D721Med (cell line): ENCODE measurements at regions not wholly inside any gene's neighbourhood (a gene's known extent, or its start where the extent isn't known, plus 50 kb on each side); places are given as distances from the start of the nearest gene placed in this dataset.

ENCODE experiments used
- DNase-seq: peaks from one replicate; pipeline ENCODE4 v3.0.0; 2011; ENCODE audit warnings: low spot score; ENCODE audit not compliant: insufficient read length
- FAIRE-seq: peaks from 2 replicates; lab custom pipeline; 2011; peaks lifted over from hg19 to GRCh38; lab: Jason Lieb, UNC
- TF ChIP-seq, protein P1 (sequence below): IDR thresholded peaks from 2 replicates; pipeline ENCODE4 v1.5.1; 2012; ENCODE audit warnings: mild to moderate bottlenecking, control low read depth; ENCODE audit not compliant: insufficient read depth; ENCODE audit errors: missing control alignments

GRCh38 chr1:5798904-5799303, 193.3 kb downstream of the NPHP4 start:
- DNase-seq (no peak), FAIRE-seq (no peak)
- TF ChIP-seq, protein P1, sequence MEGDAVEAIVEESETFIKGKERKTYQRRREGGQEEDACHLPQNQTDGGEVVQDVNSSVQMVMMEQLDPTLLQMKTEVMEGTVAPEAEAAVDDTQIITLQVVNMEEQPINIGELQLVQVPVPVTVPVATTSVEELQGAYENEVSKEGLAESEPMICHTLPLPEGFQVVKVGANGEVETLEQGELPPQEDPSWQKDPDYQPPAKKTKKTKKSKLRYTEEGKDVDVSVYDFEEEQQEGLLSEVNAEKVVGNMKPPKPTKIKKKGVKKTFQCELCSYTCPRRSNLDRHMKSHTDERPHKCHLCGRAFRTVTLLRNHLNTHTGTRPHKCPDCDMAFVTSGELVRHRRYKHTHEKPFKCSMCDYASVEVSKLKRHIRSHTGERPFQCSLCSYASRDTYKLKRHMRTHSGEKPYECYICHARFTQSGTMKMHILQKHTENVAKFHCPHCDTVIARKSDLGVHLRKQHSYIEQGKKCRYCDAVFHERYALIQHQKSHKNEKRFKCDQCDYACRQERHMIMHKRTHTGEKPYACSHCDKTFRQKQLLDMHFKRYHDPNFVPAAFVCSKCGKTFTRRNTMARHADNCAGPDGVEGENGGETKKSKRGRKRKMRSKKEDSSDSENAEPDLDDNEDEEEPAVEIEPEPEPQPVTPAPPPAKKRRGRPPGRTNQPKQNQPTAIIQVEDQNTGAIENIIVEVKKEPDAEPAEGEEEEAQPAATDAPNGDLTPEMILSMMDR = no peak

GRCh38 chr1:5798151-5798730, 194.0 kb downstream of the NPHP4 start:
- TF ChIP-seq, protein P1 = no peak
- DNase-seq (no peak), FAIRE-seq (no peak)

DNA sequence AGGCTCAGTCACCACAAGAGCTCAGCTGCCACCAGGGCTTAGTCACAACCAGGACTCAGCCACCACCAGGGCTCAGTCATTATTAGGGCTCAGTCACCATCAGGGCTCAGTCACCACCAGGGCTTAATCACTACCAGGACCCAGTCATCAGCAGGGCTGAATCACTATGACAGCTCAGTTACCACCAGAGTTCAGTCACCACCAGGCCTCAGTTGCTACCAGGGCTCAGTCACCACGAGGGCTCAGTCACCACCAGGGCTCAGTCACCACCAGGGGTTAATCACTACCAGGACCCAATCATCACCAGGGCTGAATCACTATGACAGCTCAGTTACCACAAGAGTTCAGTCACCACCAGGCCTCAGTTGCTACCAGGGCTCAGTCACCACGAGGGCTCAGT, 196.2 kb downstream of the NPHP4 start:
- TF ChIP-seq, protein P1 = no peak
- FAIRE-seq (no peak), DNase-seq (no peak)

DNA sequence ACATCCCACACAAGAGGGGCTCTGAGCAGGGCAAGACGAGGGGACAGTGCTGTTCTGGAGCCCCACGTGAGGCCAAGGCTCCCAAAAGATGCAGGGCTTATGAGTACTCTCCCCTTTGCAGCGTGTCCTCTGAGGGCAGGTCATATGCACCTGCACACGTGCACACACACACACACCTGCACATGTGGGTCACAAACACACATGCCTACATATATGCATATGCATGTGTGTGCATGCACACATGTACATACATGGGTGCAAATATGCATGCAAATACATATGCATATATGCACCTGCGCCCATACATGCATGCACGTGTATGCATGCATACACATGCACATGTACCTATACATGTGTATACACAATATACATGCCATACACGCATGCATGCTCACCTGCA, 197.9 kb downstream of the NPHP4 start:
- no peak for FAIRE-seq
- no peak for DNase-seq
- TF ChIP-seq, protein P1 = no peak

DNA sequence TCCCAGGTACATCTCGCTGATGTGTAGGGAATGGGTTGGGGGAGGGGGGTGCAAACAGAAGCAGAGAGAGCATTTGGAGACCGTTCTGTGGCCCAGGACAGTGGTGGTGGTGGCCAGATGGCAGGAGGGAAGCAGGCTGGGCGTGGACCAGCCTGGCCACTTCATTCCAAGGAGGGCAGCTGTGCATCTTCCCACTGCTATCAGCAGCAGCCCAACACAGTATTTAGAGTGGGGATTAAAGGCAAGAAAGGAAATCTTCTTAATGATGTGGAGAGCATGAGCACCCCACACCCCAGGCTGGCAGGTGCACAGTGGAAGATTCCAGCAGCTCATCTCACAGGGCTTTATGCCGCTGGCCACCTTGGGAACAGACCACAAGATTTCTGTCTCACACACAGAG, 198.7 kb downstream of the NPHP4 start:
- FAIRE-seq = no peak
- DNase-seq = peak; percentile 44
- TF ChIP-seq, protein P1 = no peak

- TF ChIP-seq, protein P1 = no peak
- FAIRE-seq = no peak
Observed at GRCh38 chr1:5781079-5781478, 211.1 kb downstream of the NPHP4 start.

DNA sequence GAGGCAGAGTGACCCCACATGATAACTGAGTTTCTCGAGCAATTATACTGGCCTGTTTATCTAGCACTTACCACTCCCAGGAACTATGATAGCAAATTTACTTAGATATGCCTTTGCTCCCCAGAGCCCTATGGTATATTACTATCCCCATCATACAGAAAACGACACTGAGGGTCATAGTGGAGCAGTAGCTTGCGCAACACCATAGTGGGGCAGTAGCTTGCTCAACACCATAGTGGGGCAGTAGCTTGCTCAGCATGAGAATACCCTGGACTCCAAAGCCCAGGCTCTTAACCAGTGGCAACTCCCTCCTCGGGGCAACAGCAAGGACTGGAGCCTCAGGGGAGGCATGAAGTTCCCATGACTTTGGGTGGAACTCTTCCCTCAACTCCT, 211.9 kb downstream of the NPHP4 start:
- TF ChIP-seq, protein P1 = no peak
- DNase-seq (no peak), FAIRE-seq (no peak)

More at GRCh38 chr1:5781079-5781478, 211.1 kb downstream of the NPHP4 start:
- DNase-seq = no peak
